Activated T-helper 1 cell treated with anti-CD3 and anti-CD28 coated beads, Interleukin-2, amount 50 U/mL, for 16 hours (primary cell): ENCODE measurements at regions not wholly inside any gene's neighbourhood (a gene's known extent, or its start where the extent isn't known, plus 50 kb on each side); places are given as distances from the start of the nearest gene placed in this dataset.

ENCODE experiments used
- DNase-seq, 2 donors: peaks; one replicate each; pipeline ENCODE4 v3.0.0-alpha.2; 2020; ENCODE audit warnings: low read depth in 1 of 2, low spot score in 1 of 2

- DNase-seq, result no peak
Observed at GRCh38 chr10:88082806-88083596, 219.6 kb downstream of the PTEN start.

DNA sequence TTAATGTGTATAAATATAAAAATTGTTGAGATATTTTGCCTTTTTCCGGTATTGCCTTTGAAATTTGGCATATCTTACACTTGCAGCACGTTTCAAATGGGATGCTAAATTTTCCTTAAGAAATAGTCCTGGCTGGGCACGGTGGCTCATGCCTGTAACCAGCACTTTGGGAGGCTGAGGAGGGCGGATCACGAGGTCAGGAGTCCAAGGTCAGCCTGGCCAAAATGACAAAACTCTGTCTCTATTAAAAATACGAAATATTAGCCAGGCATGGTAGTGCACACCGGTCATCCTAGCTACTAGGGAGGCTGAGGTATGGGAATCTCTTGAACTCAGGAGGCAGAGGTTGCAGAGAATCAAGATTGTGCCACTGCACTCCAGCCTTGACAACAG is 220.2 kb downstream of the PTEN start:
- DNase-seq, result no peak

DNA sequence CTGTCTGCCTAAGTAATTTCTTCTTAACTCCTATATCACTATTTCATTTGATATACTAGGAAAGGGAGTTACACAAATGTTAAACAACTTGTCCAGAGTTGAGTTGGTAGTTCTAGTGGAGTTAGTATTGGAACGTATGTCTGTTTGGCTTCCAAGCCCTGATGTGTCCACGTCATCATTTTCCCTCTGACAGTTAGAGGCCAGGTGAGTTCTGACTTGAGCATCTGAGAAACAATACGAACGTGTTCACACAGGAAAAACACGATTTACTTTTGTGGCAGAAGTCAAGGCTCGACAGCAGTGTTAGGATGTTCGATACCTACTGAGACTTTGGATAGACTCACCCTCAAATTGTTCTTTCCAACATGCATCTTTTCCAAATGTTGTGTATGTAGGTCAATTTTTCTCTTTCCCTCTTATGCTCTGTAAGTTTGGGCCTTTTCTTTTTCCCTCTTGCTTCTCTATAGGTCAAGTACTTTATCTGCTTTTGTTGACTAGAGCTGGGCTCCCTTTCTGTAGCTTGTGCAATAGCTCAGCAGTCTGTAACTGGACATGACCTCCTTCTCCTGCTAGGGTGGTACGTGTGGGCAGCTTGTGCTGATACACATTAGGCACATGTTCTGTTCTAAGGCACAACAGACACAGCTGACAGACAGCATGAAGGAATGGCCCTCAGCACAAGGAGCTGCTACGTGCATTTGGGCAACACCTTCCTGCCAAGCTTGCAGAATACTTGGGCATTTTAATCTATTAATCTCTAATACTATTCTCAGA is 222.9 kb downstream of the PTEN start:
- no peak for DNase-seq

GRCh38 chr10:88088441-88089340 is 225.3 kb downstream of the PTEN start:
- no peak for DNase-seq

DNA sequence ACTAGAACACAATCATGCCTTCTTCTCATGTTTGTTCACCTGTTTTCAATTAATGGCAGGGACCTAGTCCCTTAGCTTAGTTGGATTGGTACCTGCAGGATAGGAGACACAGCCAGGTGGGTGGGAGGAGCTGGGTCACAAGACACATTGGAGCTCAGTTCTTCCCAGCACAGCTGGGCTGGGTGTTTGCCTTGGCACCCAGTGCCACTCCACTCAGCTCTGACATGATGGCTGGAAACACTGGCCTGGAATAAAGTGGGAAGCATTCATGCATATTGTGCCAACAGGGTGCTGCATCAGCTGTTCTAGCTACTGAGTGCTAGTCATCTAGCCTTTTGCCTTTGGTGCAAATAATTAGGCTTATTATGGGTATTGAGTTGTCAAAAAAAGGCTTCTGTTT is 226.1 kb downstream of the PTEN start:
- DNase-seq, result no peak

- no peak for DNase-seq
Observed at GRCh38 chr10:88090568-88091214, 227.3 kb downstream of the PTEN start.

GRCh38 chr10:88091490-88092061 is 228.2 kb downstream of the PTEN start:
- peak; percentile 23 to 51 for DNase-seq

- DNase-seq, result no peak
Observed at GRCh38 chr10:88092265-88092664, 228.8 kb downstream of the PTEN start.

- DNase-seq, result no peak
Observed at GRCh38 chr10:88092973-88093372, 229.5 kb downstream of the PTEN start.

GRCh38 chr10:88094795-88095194 is 231.4 kb downstream of the PTEN start:
- no peak for DNase-seq

DNA sequence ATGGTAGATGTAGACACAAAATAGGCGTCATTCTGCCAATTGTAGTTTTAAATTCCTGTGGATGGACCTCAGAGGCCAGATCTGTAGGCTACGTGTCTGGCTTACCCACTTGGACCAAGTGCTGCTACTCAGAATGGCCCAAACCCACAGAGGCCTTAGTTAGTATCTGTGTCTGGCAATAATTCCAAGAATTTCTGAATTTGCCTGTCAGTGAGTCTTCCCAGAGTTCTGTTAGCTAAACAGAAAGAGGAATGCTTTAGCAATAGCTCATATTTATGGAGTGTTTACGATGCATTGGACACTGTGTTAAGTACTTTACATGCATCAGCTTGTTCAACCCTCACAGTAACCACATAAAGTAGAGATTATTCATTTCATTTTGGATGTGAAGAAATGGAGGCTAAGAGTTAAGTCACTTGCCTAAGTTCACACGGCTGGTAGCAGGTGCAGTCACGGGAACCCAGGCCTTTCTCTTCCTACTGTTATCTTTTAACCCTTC is 231.8 kb downstream of the PTEN start:
- DNase-seq, result no peak

GRCh38 chr10:88095778-88096431 is 232.5 kb downstream of the PTEN start:
- DNase-seq, result no peak

DNA sequence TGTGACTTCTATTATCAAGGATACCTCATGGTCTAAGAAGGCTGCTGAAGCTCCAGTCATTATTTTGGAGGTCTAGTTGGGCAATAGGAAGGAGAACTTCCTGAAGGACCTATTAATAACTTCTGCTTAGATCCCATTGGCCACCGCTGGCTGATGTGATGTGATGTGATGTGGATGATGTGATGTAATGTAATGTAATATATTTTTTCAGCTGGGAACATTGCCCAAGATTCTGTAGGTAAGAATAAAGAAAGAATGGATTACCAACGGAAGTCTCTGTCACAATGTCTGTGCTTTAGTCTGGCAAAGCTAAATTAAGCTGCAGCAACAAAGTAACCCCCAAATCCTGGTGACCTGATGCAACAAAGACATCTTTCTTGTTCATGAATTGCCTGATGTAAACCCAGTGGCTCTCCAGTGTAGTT is 233.7 kb downstream of the PTEN start:
- no peak for DNase-seq

- no peak for DNase-seq
Observed at GRCh38 chr10:88097536-88097935, 234.1 kb downstream of the PTEN start.

GRCh38 chr10:88100281-88100680 is 236.9 kb downstream of the PTEN start:
- DNase-seq, result no peak

DNA sequence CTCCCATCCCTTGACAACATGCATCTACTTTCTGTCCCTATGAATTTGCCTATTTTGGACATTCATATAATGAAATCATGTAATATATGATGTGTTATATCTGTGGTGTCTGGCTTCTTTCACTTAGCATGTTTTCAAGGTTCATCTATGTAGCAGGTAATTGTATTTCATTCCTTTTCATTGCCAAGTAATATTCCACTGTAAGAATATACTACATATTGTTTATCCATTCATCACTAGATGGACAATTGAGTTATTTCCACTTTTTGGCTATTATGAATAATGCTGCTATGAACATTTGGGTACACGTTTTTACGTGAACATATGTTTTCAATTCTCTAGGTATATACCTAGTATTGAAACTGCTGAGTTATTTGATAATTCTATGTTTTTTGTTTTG is 238.2 kb downstream of the PTEN start:
- DNase-seq, result no peak

GRCh38 chr10:88103576-88103975 is 240.2 kb downstream of the PTEN start:
- no peak for DNase-seq

DNA sequence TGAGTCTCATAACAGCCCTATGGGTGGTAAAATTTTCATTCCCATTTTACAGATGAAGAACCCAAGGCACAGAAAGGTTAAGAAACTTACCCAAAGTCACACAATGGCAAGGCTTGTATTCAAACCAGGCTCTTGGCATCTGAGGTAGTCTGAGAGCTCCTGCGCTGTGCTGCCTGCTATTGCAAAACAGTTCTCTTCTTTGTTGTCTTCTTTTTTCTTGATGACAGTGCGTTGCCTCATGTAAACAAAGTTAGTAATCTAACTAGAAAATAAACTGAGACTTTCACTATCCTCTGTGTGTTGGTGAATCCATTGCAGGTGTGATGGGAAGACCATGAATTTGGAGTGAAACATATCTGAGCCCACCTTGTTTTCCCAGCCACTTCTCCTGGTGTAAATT is 240.8 kb downstream of the PTEN start:
- no peak for DNase-seq

DNA sequence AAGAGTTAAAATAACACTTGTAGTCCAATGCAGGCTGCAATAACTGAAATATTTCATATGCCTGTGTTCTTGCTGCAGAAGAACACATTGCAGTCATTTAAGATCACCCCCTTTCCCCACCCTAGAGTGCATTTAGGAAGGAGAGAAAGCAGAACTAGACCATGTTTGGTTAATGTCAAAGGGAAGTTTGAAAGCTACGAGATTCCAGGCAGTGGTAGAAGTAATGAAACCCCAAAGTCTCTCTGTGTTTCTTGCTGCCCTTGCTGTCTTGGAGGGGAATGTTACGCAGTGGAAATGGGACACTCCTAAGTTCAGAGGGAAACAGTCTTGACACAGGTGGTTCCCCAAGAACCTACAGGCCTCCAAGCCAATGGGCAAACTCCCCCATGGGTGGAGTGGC is 242.9 kb downstream of the PTEN start:
- DNase-seq, result no peak
